OCI-LY3 (cell line): ENCODE measurements at regions not wholly inside any gene's neighbourhood (a gene's known extent, or its start where the extent isn't known, plus 50 kb on each side); places are given as distances from the start of the nearest gene placed in this dataset.

ENCODE experiments used
- EZH2phosphoT487 ChIP-seq: fragments of 200-600 bp; shearing (Covaris generic); IDR thresholded peaks from 2 replicates; pipeline ENCODE4 v1.6.1; 2018; ENCODE audit warnings: antibody characterized with exemption, mixed run types, low read depth
- TF ChIP-seq, protein P1 (sequence below): fragments of 200-600, 300-600 bp; sonication (generic); IDR thresholded peaks from 2 replicates; pipeline ENCODE4 v1.5.1; 2014; ENCODE audit warnings: antibody characterized with exemption, low read length, low read depth

DNA sequence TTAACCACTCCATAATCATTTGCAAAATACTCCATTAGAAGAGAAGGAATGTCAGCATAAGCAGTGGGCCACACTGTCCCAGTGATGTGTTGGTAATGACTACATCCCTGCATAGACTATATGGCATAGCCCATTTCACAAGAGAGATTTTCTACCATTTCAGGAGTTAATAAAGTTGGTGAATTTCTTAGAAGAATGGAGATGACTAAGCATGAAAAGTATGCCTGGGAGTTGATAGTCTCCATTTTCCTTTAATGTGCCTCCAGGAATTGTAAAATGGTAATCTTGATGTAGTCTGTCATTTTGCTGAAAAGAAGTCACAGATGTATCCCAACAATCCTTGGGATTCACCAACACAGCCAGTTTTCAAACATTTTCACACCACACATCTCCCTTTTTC lies 608.8 kb upstream of the CHRM3 start:
- TF ChIP-seq, protein P1, sequence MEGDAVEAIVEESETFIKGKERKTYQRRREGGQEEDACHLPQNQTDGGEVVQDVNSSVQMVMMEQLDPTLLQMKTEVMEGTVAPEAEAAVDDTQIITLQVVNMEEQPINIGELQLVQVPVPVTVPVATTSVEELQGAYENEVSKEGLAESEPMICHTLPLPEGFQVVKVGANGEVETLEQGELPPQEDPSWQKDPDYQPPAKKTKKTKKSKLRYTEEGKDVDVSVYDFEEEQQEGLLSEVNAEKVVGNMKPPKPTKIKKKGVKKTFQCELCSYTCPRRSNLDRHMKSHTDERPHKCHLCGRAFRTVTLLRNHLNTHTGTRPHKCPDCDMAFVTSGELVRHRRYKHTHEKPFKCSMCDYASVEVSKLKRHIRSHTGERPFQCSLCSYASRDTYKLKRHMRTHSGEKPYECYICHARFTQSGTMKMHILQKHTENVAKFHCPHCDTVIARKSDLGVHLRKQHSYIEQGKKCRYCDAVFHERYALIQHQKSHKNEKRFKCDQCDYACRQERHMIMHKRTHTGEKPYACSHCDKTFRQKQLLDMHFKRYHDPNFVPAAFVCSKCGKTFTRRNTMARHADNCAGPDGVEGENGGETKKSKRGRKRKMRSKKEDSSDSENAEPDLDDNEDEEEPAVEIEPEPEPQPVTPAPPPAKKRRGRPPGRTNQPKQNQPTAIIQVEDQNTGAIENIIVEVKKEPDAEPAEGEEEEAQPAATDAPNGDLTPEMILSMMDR: no peak
- TF ChIP-seq EZH2phosphoT487: no peak
